ENCODE measurements at regions not wholly inside any gene's neighbourhood (a gene's known extent, or its start where the extent isn't known, plus 50 kb on each side); places are given as distances from the start of the nearest gene placed in this dataset.
A peak's percentile ranks its signal among the peaks of the same experiment; 100 is the strongest.

GRCh38 chr11:116055064-116055463 is 550.8 kb upstream of the CADM1 start:
- Histone ChIP-seq H3K9me2 (ENCODE audit: insufficient read depth, low read length) (no peaks in the 10 kb centered on the region), H3K4me2 (ENCODE audit: low read length) (no peak overlapping the region), H3F3A (ENCODE audit: insufficient read depth, low read length, poor library complexity, severe bottlenecking) (no peaks in the 10 kb centered on the region), H3K36me3 (ENCODE audit: insufficient read depth, low read length) (no peaks in the 10 kb centered on the region), H4K20me1 (ENCODE audit: insufficient read depth) (no peaks in the 10 kb centered on the region), H3K27ac (ENCODE audit: low read length) (no peak overlapping the region), H2AFZ (ENCODE audit: low read depth, low read length) (no peak overlapping the region), H3K79me2 (replicated peaks; ENCODE audit: insufficient read depth, low read length) (no peaks in the 10 kb centered on the region), H3K9me3 (ENCODE audit: low read length) (no peaks in the 10 kb centered on the region), H3K9ac (ENCODE audit: low read length) (no peak overlapping the region), H3K4me3 (ENCODE audit: low read length) (no peak overlapping the region), H3K27me3 (ENCODE audit: insufficient read depth, low read depth, low read length) (no peaks in the 10 kb centered on the region)
- no peak for TF ChIP-seq EP300 (conservative IDR thresholded peaks at IDR 0.05; ENCODE audit: poor library complexity, severe bottlenecking)
- no peak for TF ChIP-seq RAD21 (conservative IDR thresholded peaks at IDR 0.05)
- no peak for TF ChIP-seq EZH2 (IDR thresholded peaks at IDR 0.05; ENCODE audit: borderline replicate concordance, insufficient read depth, low read length, poor library complexity, severe bottlenecking)
- TF ChIP-seq CTCF (IDR thresholded peaks at IDR 0.05; ENCODE audit: poor library complexity, severe bottlenecking) = no peak
- no peak for TF ChIP-seq TAF1 (IDR thresholded peaks at IDR 0.05; ENCODE audit: low read depth)
- TF ChIP-seq SMC3 (conservative IDR thresholded peaks at IDR 0.05; ENCODE audit: poor library complexity) = no peak
- no peak for TF ChIP-seq MXI1 (conservative IDR thresholded peaks at IDR 0.05; ENCODE audit: poor library complexity, severe bottlenecking)
- no peak for TF ChIP-seq REST (IDR thresholded peaks at IDR 0.05; ENCODE audit: borderline replicate concordance)
- TF ChIP-seq POLR2AphosphoS5 (IDR thresholded peaks at IDR 0.05) = no peak

- Histone ChIP-seq H3K27me3 (ENCODE audit: insufficient read depth, low read depth, low read length) (no peaks in the 10 kb centered on the region), H3K79me2 (replicated peaks; ENCODE audit: insufficient read depth, low read length) (no peaks in the 10 kb centered on the region), H3K9me3 (ENCODE audit: low read length) (no peaks in the 10 kb centered on the region), H2AFZ (ENCODE audit: low read depth, low read length) (no peak overlapping the region), H4K20me1 (ENCODE audit: insufficient read depth) (no peaks in the 10 kb centered on the region), H3K9ac (ENCODE audit: low read length) (peak overlapping the region; percentile 15), H3K4me3 (ENCODE audit: low read length) (no peak overlapping the region), H3F3A (ENCODE audit: insufficient read depth, low read length, poor library complexity, severe bottlenecking) (no peaks in the 10 kb centered on the region), H3K4me2 (ENCODE audit: low read length) (no peak overlapping the region), H3K36me3 (ENCODE audit: insufficient read depth, low read length) (no peaks in the 10 kb centered on the region), H3K27ac (ENCODE audit: low read length) (peak overlapping the region; percentile 46), H3K9me2 (ENCODE audit: insufficient read depth, low read length) (no peaks in the 10 kb centered on the region)
- TF ChIP-seq POLR2AphosphoS5 (IDR thresholded peaks at IDR 0.05) (peak; percentile 67), REST (IDR thresholded peaks at IDR 0.05; ENCODE audit: borderline replicate concordance) (no peak), RAD21 (conservative IDR thresholded peaks at IDR 0.05) (peak; percentile 23), EP300 (conservative IDR thresholded peaks at IDR 0.05; ENCODE audit: poor library complexity, severe bottlenecking) (peak; percentile 86)
These were observed 549.3 kb upstream of the CADM1 start for GRCh38 chr11:116053548-116053919.

Measured in neural cell (in vitro differentiated cells).